SU-DHL-6 (cell line): ENCODE measurements at regions not wholly inside any gene's neighbourhood (a gene's known extent, or its start where the extent isn't known, plus 50 kb on each side); places are given as distances from the start of the nearest gene placed in this dataset.

ENCODE experiments used
- CTCF ChIP-seq: fragments of 200-600 bp; sonication (generic); IDR thresholded peaks from one replicate; pipeline ENCODE4 v1.5.1; 2017; ENCODE audit warnings: antibody characterized with exemption, mild to moderate bottlenecking, low read length, moderate library complexity; ENCODE audit not compliant: insufficient read depth, poor library complexity, severe bottlenecking
- EZH2phosphoT487 ChIP-seq: fragments of 200-600 bp; sonication (generic), shearing (Covaris generic); conservative IDR thresholded peaks from 2 replicates; pipeline ENCODE4 v1.6.1; 2018; ENCODE audit warnings: mild to moderate bottlenecking, antibody characterized with exemption, low read length, moderate library complexity, mixed read lengths

DNA sequence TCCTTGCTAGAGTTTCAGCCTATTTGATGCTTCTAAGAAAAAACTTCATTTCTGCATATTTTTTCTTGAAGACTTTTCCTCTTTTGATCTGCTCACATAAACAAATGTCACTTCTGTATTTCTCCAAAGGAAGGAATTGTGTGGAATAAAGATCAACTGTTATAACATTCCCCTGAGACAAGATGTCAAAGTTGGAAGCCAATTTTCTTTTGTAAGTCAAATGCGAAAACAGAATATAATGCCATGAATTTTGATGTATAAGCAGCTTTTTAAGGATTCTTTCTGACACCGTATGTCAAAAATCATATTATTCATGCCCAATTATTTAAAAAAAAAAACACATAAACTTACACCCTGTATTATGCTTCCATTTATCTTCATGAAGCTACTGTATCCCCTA is 70.3 kb upstream of the NHSL1 start:
- TF ChIP-seq CTCF (no peak), EZH2phosphoT487 (no peak)
